H9 (cell line): ENCODE measurements at regions not wholly inside any gene's neighbourhood (a gene's known extent, or its start where the extent isn't known, plus 50 kb on each side); places are given as distances from the start of the nearest gene placed in this dataset.
A peak's percentile ranks its signal among the peaks of the same experiment; 100 is the strongest.

Experiments
- DNase-seq: peaks from one replicate; pipeline ENCODE4 v3.0.0-alpha.2; 2017
- H2AFZ ChIP-seq: one replicate; pipeline ENCODE4 v1.6.1; 2013; ENCODE audit warnings: mild to moderate bottlenecking, low read length, control low read depth, moderate library complexity
- H2AK5ac ChIP-seq: 2 replicates; pipeline ENCODE4 v1.6.1; 2013; ENCODE audit warnings: low read length, control low read depth, mixed read lengths; ENCODE audit not compliant: insufficient read length
- H2BK120ac ChIP-seq: one replicate; pipeline ENCODE4 v1.6.1; 2013; ENCODE audit warnings: low read depth, mild to moderate bottlenecking, low read length, control low read depth, inconsistent platforms; ENCODE audit not compliant: poor library complexity, severe bottlenecking
- H2BK12ac ChIP-seq: 2 replicates; pipeline ENCODE4 v1.6.1; 2013; ENCODE audit warnings: low read length, control low read depth, mixed read lengths, low read depth; ENCODE audit not compliant: insufficient read length
- H2BK15ac ChIP-seq: 2 replicates; pipeline ENCODE4 v1.6.1; 2013; ENCODE audit warnings: low read depth, low read length, control low read depth
- H2BK20ac ChIP-seq: one replicate; pipeline ENCODE4 v1.6.1; 2013; ENCODE audit warnings: low read depth, mild to moderate bottlenecking, low read length, control low read depth, inconsistent platforms; ENCODE audit not compliant: poor library complexity, severe bottlenecking
- H2BK5ac ChIP-seq: 2 replicates; pipeline ENCODE4 v1.6.1; 2013; ENCODE audit warnings: low read length, control low read depth, mixed read lengths; ENCODE audit not compliant: insufficient read length
- H3K14ac ChIP-seq: 2 replicates; pipeline ENCODE4 v1.6.1; 2013; ENCODE audit warnings: low read length, control low read depth; ENCODE audit not compliant: insufficient read depth
- H3K18ac ChIP-seq: 2 replicates; pipeline ENCODE4 v1.6.1; 2013; ENCODE audit warnings: low read depth, mild to moderate bottlenecking, mixed read lengths, low read length, control low read depth; ENCODE audit not compliant: insufficient read length
- H3K23ac ChIP-seq: 2 replicates; pipeline ENCODE4 v1.6.1; 2013; ENCODE audit warnings: low read length, control low read depth, mixed read lengths, low read depth; ENCODE audit not compliant: insufficient read length
- H3K23me2 ChIP-seq: 2 replicates; pipeline ENCODE4 v1.6.1; 2013; ENCODE audit warnings: low read depth, mild to moderate bottlenecking, mixed read lengths, low read length, control low read depth; ENCODE audit not compliant: insufficient read length, poor library complexity, severe bottlenecking
- H3K27ac ChIP-seq: 2 replicates; pipeline ENCODE4 v1.5.1; 2013; ENCODE audit warnings: low read length, control low read depth, mixed read lengths, low read depth; ENCODE audit not compliant: insufficient read length
- H3K27me3 ChIP-seq: 2 replicates; pipeline ENCODE4 v1.6.1; 2013; ENCODE audit warnings: low read length, control low read depth, inconsistent platforms; ENCODE audit not compliant: insufficient read depth
- H3K4ac ChIP-seq: 2 replicates; pipeline ENCODE4 v1.6.1; 2013; ENCODE audit warnings: low read depth, mild to moderate bottlenecking, control low read depth, inconsistent platforms, low read length, moderate library complexity
- H3K4me1 ChIP-seq: 2 replicates; pipeline ENCODE4 v1.6.1; 2013; ENCODE audit warnings: low read length, control low read depth, inconsistent platforms; ENCODE audit not compliant: insufficient read depth
- H3K4me2 ChIP-seq: 2 replicates; pipeline ENCODE4 v1.6.1; 2013; ENCODE audit warnings: low read length, control low read depth, mixed read lengths; ENCODE audit not compliant: insufficient read length, insufficient read depth
- H3K56ac ChIP-seq: 2 replicates; pipeline ENCODE4 v1.6.1; 2013; ENCODE audit warnings: low read depth, mild to moderate bottlenecking, mixed read lengths, low read length, control low read depth; ENCODE audit not compliant: insufficient read length
- H3K79me1 ChIP-seq: 2 replicates; pipeline ENCODE4 v1.6.1; 2013; ENCODE audit warnings: low read depth, mild to moderate bottlenecking, moderate library complexity, low read length, control low read depth, inconsistent platforms; ENCODE audit not compliant: insufficient read depth, poor library complexity, severe bottlenecking
- H3K79me2 ChIP-seq: 2 replicates; pipeline ENCODE4 v1.6.1; 2013; ENCODE audit warnings: low read length, control low read depth, inconsistent platforms; ENCODE audit not compliant: insufficient read depth
- H3K9ac ChIP-seq: 2 replicates; pipeline ENCODE4 v1.6.1; 2013; ENCODE audit warnings: low read length, control low read depth, mixed read lengths; ENCODE audit not compliant: insufficient read length; ENCODE audit errors: extremely low read depth
- H3K9me3 ChIP-seq: one replicate; pipeline ENCODE4 v1.6.1; 2013; ENCODE audit warnings: low read depth, low read length, inconsistent platforms; ENCODE audit not compliant: control insufficient read depth
- H3T11ph ChIP-seq: one replicate; pipeline ENCODE4 v1.6.1; 2013; ENCODE audit warnings: mild to moderate bottlenecking, low read length, control low read depth, inconsistent platforms
- H4K20me1 ChIP-seq: one replicate; pipeline ENCODE4 v1.6.1; 2013; ENCODE audit not compliant: control insufficient read depth, insufficient read length, insufficient read depth
- H4K5ac ChIP-seq: 2 replicates; pipeline ENCODE4 v1.6.1; 2013; ENCODE audit warnings: low read depth, mild to moderate bottlenecking, mixed read lengths, low read length, control low read depth; ENCODE audit not compliant: insufficient read length
- H4K8ac ChIP-seq: replicated peaks from 2 replicates; pipeline ENCODE4 v1.6.1; 2013; ENCODE audit warnings: low read length, control low read depth, mixed read lengths, low read depth; ENCODE audit not compliant: insufficient read length
- H4K91ac ChIP-seq: 2 replicates; pipeline ENCODE4 v1.6.1; 2013; ENCODE audit warnings: low read depth, mild to moderate bottlenecking, moderate library complexity, mixed read lengths, low read length, control low read depth; ENCODE audit not compliant: insufficient read length
- H3K27ac Mint-ChIP-seq, 3 experiments: 2 replicates in 2 of 3; 3 replicates in 1 of 3; pipeline ENCODE4 v1.8.0; 2020 to 2021; ENCODE audit warnings: mixed read lengths in 3 of 3, mild to moderate bottlenecking in 1 of 3, moderate library complexity in 1 of 3
- H3K27me3 Mint-ChIP-seq: 2 replicates; pipeline ENCODE4 v1.8.0; 2021; ENCODE audit warnings: low read depth, mild to moderate bottlenecking, moderate library complexity, mixed read lengths
- H3K36me3 Mint-ChIP-seq, 3 experiments: 2 replicates in 2 of 3; 3 replicates in 1 of 3; pipeline ENCODE4 v1.8.0; 2020 to 2021; ENCODE audit warnings: low read depth in 3 of 3, mixed read lengths in 3 of 3; ENCODE audit not compliant: insufficient read depth in 1 of 3
- H3K4me1 Mint-ChIP-seq, 2 experiments: 2 replicates each; pipeline ENCODE4 v1.8.0; 2020; ENCODE audit warnings: mixed read lengths in 2 of 2
- H3K4me3 Mint-ChIP-seq, 2 experiments: 2 replicates in 1 of 2; 3 replicates in 1 of 2; pipeline ENCODE4 v1.8.0; 2020 to 2021; ENCODE audit warnings: mild to moderate bottlenecking in 2 of 2, mixed read lengths in 2 of 2, moderate library complexity in 1 of 2
- H3K9me3 Mint-ChIP-seq, 2 experiments: 2 replicates in 1 of 2; 3 replicates in 1 of 2; pipeline ENCODE4 v1.8.0; 2020; ENCODE audit warnings: mild to moderate bottlenecking in 2 of 2, mixed read lengths in 2 of 2, moderate library complexity in 1 of 2
- WGBS: extraction: QIAGEN DNeasy Blood & Tissue Kit; methylation state at CpG from one replicate; pipeline ENCODE4 v1.1.7; 2013; ENCODE audit warnings: missing lambda C conversion rate, low lambda C conversion rate, mixed read lengths; ENCODE audit not compliant: insufficient read length; ENCODE audit errors: extremely low coverage; 5-methylcytosine and 5-hydroxymethylcytosine counted together
- TF ChIP-seq, protein P1 (sequence below): fragments of 200-600 bp; sonication (generic); conservative IDR thresholded peaks from 3 replicates; pipeline ENCODE4 v1.8.0; 2021; ENCODE audit warnings: antibody characterized with exemption, mild to moderate bottlenecking

DNA sequence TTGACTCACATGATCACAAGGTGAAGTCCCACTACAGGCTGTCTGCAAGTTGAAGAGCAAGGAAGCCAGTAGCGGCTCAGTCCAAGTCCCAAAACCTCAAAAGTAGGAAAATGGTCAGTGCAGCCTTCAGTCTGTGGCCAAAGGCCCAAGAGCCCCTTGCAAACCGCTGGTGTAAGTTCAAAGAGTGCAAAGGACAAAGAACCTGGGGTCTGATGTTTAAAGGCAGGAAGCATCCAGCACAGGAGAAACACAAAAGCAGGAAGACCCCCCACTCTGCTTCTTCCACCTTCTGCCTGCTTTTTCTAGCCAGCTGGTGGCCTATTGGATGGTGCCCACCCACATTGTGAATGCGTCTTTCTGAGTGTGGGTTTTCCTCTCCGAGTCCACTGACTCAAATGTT is 2222.6 kb downstream of the MRPL39 start:
- Histone ChIP-seq H4K8ac (no peak overlapping the region), H3K23me2 (no peaks in the 10 kb centered on the region), H2BK120ac (no peak overlapping the region), H3K4me1 (no peaks in the 10 kb centered on the region; the same call in 1 of the 2 replicates), H3K56ac (no peak overlapping the region), H3K79me2 (peaks cover 13% of the 10 kb centered on the region; the same call in 1 of the 2 replicates), H2BK15ac (no peak overlapping the region), H3K4ac (no peak overlapping the region), H3K9ac (peak overlapping the region; percentile 89), H4K20me1 (no peaks in the 10 kb centered on the region), H3K27ac (peak overlapping the region; percentile 89), H3K23ac (no peak overlapping the region), H2BK12ac (no peak overlapping the region), H4K5ac (no peak overlapping the region), H3K9me3 (no peaks in the 10 kb centered on the region), H3K18ac (no peak overlapping the region), H2AK5ac (no peak overlapping the region), H3T11ph (no peak overlapping the region), H2BK5ac (peak overlapping the region; percentile 13), H3K27me3 (no peaks in the 10 kb centered on the region), H3K14ac (no peak overlapping the region), H3K79me1 (no peaks in the 10 kb centered on the region), H4K91ac (no peak overlapping the region), H2AFZ (no peak overlapping the region), H3K4me2 (peak overlapping the region; percentile 38), H2BK20ac (no peak overlapping the region)
- Mint-ChIP-seq H3K36me3 (peaks cover 8 to 23% (median 8%) of the 10 kb centered on the region in 3 experiments), H3K4me3 (peak overlapping the region; percentile 68 to 82), H3K27me3 (no peaks in the 10 kb centered on the region), H3K27ac (peak overlapping the region; percentile 83 to 94 (median 92)), H3K9me3 (peaks cover 7 to 22% of the 10 kb centered on the region in 2 experiments), H3K4me1 (peaks cover 28 to 30% of the 10 kb centered on the region in 2 experiments)
- no CpG with 5 or more reads among the region's 4 CpGs for WGBS
- DNase-seq, result peak; percentile 71
- TF ChIP-seq, protein P1, sequence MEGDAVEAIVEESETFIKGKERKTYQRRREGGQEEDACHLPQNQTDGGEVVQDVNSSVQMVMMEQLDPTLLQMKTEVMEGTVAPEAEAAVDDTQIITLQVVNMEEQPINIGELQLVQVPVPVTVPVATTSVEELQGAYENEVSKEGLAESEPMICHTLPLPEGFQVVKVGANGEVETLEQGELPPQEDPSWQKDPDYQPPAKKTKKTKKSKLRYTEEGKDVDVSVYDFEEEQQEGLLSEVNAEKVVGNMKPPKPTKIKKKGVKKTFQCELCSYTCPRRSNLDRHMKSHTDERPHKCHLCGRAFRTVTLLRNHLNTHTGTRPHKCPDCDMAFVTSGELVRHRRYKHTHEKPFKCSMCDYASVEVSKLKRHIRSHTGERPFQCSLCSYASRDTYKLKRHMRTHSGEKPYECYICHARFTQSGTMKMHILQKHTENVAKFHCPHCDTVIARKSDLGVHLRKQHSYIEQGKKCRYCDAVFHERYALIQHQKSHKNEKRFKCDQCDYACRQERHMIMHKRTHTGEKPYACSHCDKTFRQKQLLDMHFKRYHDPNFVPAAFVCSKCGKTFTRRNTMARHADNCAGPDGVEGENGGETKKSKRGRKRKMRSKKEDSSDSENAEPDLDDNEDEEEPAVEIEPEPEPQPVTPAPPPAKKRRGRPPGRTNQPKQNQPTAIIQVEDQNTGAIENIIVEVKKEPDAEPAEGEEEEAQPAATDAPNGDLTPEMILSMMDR, result no peak
